Right renal cortex interstitium (tissue), 3 donors: ENCODE measurements at regions not wholly inside any gene's neighbourhood (a gene's known extent, or its start where the extent isn't known, plus 50 kb on each side); places are given as distances from the start of the nearest gene placed in this dataset.
"Not testable (repeated sequence)": the region's sequence is repeated elsewhere in the genome, so short reads cannot be mapped to it uniquely, and the experiment has no call there.

Source experiments
- DNase-seq, 3 donors: peaks; one replicate each; pipeline ENCODE4 v3.0.0-alpha.2; 2013; ENCODE audit warnings: low read depth in 3 of 3, low spot score in 2 of 3

GRCh38 chrX:11836284-11836683 lies 78.2 kb downstream of the MSL3 start:
- no peak for DNase-seq

GRCh38 chrX:11837437-11837836 lies 79.4 kb downstream of the MSL3 start:
- DNase-seq = no peak

GRCh38 chrX:11864171-11864570 lies 106.1 kb downstream of the MSL3 start:
- no peak for DNase-seq

DNA sequence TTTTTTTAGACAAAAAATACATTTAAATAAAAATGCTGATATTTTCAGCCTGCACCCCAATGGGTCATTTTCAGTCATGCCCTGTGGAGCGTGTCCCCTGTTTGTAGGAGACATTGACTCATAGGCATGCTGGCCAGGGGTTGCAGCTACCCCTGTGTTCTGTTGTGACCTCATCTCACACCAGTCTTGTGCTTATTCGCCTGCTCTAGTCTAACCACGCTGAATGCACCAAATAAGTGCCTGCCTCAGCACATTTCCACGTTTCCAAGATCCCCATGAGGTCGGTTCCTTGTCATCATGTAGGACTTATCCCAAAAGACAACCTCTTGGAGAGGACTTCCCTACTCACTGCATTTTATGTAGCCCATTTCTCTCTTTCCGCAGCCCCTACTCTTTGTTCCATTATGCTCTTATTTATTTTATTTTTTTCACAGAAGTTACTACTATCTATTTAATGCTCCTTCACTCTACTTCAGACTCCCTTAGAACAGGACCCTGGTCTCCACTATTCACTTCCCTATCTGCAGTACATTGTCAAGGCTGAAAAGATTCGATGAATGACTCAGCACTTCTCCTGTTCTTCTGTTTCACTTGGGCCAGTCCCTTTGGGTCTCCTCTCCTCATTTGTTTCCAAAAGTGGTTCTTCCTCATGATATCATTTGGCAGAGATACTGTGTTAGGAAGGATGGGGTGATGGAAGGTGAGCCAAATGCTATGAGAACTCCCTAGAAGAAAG lies 109.7 kb downstream of the MSL3 start:
- no peak for DNase-seq

- no peak for DNase-seq
Observed at GRCh38 chrX:11870789-11871188, 112.8 kb downstream of the MSL3 start.

GRCh38 chrX:11881485-11882170 lies 123.6 kb downstream of the MSL3 start:
- no peak for DNase-seq

GRCh38 chrX:11886745-11887144 lies 128.7 kb downstream of the MSL3 start:
- no peak for DNase-seq

- no peak for DNase-seq
Observed at GRCh38 chrX:11887175-11887574, 129.1 kb downstream of the MSL3 start.

GRCh38 chrX:11888421-11888820 lies 130.4 kb downstream of the MSL3 start:
- no peak for DNase-seq

GRCh38 chrX:11889791-11890190 lies 131.8 kb downstream of the MSL3 start:
- DNase-seq = no peak

DNA sequence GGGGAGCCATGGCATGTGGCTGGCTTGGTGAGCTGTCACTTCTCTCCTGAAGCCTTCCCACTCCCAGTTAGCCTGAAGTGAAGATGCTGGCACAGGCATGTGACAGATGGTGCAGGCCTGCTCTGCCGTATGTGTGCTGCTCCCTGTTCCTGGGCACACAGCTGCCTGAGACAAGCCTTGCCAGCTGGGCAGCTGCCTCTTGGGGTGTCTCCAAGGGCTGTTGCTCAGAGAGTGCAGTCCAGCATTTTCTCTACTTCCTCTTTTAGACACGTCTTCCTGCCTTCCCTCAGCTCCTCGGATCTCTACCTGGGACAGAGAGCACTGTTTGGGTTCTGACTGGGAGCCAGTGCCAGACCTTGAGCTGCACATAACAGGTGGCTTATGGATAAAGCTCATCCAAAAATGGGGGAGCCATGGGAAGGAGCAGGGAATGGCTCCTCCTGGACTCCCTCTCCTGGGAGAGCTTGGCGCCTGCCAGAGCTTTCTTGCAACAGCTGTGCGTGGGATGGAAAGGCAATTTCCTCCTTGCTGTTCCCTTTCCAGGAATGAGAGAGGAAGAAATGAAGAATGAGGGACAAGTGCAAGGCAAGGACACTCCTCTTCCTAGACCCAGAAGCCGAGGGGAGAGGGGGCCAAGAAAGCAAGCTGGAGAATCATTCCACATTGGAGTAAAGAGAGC lies 132.9 kb downstream of the MSL3 start:
- no peak for DNase-seq

- no peak for DNase-seq
Observed at GRCh38 chrX:11893933-11894710, 136.1 kb downstream of the MSL3 start.

- DNase-seq = no peak
Observed at GRCh38 chrX:11899091-11899490, 141.1 kb downstream of the MSL3 start.

DNA sequence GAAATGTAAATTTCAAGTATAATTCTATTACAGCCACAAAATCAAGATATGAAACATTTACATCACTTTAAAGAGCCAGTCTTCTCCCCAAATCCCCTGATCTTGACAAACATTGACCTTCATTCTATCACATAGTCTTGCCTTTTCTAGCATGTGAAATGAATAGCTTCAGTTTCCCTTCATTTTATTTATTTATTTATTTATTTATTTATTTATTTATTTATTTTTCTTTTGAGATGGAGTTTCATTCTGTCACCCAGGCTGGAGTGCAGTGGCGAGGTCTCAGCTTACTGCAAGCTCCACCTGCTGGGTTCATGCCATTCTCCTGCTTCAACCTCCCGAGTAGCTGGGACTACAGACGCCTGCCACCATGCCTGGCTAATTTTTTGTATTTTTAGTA lies 147.9 kb downstream of the MSL3 start:
- DNase-seq = not testable (repeated sequence)

DNA sequence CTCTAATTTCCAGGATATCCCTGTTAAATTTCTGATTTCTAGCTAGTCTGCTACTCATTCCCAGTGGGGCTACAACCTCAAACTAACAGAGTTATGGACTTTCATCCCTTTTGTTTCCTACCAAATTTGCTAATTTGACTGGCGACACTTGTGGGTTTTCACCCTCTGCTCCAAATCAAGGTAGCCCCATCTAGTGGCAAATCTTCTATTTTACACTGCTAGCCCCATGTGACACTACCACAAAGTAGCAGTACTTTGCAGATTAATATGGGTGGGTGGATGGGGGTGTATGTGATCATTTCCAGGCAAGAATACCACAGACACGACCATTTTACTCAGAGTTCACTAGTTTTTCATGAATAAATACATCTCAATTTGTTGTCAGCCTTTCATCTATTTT lies 150.3 kb downstream of the MSL3 start:
- DNase-seq = no peak

DNA sequence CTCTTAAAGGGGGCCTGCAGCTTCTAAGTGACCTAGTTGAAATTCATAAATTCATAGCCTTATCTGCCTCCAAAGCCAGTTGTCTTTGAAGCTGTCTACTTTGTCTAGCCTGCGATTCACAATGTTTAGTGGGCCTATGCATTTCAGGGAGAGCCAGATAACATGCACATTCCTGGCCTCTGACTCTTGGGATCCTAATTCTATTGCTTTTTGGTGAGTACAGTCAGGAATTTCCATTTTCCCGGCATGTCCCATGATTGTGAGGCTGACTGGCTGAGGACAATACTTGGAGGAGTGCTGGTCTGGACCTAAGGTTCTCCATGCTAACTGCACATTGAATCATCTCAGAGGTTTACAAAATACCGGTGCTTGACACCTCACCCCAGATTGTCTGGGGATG lies 155.0 kb downstream of the MSL3 start:
- no peak for DNase-seq

DNA sequence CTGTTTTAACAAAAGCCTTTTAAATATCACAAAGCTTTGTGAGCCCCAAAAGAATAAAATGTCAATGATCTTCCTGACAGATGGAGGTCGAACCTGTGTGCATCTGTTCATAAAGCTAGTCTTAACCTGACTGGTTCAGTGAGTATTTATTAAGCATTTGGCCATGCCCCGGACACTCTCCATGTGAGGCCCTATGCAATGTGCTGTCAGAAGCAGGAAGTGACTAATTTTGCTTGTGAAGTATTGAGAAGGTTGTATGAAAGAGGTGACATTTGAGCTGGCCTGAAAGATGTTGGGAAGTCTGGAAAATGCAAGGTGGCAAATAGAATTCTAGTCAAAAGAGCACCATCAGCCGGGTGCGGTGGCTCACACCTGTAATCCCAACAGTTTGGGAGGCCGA lies 171.4 kb downstream of the MSL3 start:
- DNase-seq = no peak

GRCh38 chrX:11932423-11932822 lies 174.4 kb downstream of the MSL3 start:
- no peak for DNase-seq

GRCh38 chrX:11934089-11934488 lies 176.1 kb downstream of the MSL3 start:
- DNase-seq = no peak

DNA sequence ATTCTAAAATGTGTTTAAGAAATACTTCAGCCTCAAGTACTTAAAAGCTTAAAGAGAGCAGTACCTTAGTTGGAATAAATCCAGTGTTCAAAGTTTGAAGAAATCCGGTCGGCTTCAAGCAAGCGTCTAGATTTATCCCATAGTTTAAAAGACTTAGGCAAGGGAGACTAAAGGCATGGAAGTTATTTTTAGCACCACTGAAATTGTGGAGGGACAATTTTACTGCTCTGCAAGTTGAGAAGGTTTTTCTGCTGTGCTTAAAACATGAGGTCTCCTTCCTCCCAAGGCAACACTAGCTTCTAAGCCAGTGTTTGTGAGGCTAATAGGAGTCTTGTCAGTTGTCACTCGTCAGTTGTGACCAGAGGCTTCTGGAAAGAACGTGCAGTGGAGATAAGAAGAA lies 183.5 kb downstream of the MSL3 start:
- peak in 1 of 3 donors; percentile 4 for DNase-seq

- DNase-seq = no peak
Observed at GRCh38 chrX:11944501-11944900, 186.5 kb downstream of the MSL3 start.
